Mesothelial cell of epicardium (in vitro differentiated cells): ENCODE measurements at regions not wholly inside any gene's neighbourhood (a gene's known extent, or its start where the extent isn't known, plus 50 kb on each side); places are given as distances from the start of the nearest gene placed in this dataset.

ENCODE experiments used
- DNase-seq, 2 experiments: peaks; one replicate each; pipeline ENCODE4 v3.0.0; 2021; ENCODE audit warnings: low spot score in 2 of 2; ENCODE audit not compliant: unreplicated experiment in 2 of 2
- H3K27ac Mint-ChIP-seq: 2 replicates; pipeline ENCODE4 v1.8.0; 2021; ENCODE audit warnings: mixed read lengths
- H3K27me3 Mint-ChIP-seq: 2 replicates; pipeline ENCODE4 v1.8.0; 2021; ENCODE audit warnings: low read depth, mixed read lengths
- H3K36me3 Mint-ChIP-seq: 2 replicates; pipeline ENCODE4 v1.8.0; 2021; ENCODE audit warnings: mixed read lengths
- H3K4me1 Mint-ChIP-seq: 2 replicates; pipeline ENCODE4 v1.8.0; 2021; ENCODE audit warnings: mixed read lengths
- H3K4me3 Mint-ChIP-seq: 2 replicates; pipeline ENCODE4 v1.8.0; 2021; ENCODE audit warnings: mild to moderate bottlenecking, moderate library complexity, mixed read lengths
- H3K9me3 Mint-ChIP-seq: 2 replicates; pipeline ENCODE4 v1.8.0; 2021; ENCODE audit warnings: mixed read lengths
- TF ChIP-seq, protein P1 (sequence below): fragments of 200-600 bp; sonication (generic); IDR thresholded peaks from one replicate; pipeline ENCODE4 v1.5.0; 2021; ENCODE audit warnings: antibody characterized with exemption; ENCODE audit not compliant: unreplicated experiment

DNA sequence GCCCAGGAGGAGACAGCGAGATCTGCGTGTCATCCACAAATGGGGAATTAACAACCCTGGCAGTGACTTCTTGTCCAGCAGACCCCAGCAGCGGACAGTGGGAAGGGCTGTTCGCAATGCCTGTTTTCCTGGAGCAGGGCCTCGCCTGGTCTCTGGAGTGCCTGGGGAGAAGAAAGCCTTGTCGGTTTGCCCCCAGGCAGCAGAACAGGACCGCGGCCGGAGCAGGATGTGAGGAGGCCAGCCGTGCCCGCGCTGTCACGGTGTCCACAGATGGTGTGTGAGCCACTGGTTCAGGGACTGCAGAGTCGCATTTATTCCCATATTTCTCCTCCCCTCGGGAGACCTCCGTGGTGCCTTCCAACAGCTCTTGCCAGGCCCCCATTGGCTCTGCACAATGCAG lies 68.5 kb upstream of the GSE1 start:
- DNase-seq = no peak
- TF ChIP-seq, protein P1, sequence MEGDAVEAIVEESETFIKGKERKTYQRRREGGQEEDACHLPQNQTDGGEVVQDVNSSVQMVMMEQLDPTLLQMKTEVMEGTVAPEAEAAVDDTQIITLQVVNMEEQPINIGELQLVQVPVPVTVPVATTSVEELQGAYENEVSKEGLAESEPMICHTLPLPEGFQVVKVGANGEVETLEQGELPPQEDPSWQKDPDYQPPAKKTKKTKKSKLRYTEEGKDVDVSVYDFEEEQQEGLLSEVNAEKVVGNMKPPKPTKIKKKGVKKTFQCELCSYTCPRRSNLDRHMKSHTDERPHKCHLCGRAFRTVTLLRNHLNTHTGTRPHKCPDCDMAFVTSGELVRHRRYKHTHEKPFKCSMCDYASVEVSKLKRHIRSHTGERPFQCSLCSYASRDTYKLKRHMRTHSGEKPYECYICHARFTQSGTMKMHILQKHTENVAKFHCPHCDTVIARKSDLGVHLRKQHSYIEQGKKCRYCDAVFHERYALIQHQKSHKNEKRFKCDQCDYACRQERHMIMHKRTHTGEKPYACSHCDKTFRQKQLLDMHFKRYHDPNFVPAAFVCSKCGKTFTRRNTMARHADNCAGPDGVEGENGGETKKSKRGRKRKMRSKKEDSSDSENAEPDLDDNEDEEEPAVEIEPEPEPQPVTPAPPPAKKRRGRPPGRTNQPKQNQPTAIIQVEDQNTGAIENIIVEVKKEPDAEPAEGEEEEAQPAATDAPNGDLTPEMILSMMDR = no peak
- peaks cover 17% of the 10 kb centered on the region for H3K36me3 Mint-ChIP-seq
- H3K27ac Mint-ChIP-seq = no peak overlapping the region
- H3K9me3 Mint-ChIP-seq = peaks cover 4% of the 10 kb centered on the region
- H3K4me1 Mint-ChIP-seq = peaks cover 22% of the 10 kb centered on the region
- H3K4me3 Mint-ChIP-seq = no peak overlapping the region
- no peaks in the 10 kb centered on the region for H3K27me3 Mint-ChIP-seq

DNA sequence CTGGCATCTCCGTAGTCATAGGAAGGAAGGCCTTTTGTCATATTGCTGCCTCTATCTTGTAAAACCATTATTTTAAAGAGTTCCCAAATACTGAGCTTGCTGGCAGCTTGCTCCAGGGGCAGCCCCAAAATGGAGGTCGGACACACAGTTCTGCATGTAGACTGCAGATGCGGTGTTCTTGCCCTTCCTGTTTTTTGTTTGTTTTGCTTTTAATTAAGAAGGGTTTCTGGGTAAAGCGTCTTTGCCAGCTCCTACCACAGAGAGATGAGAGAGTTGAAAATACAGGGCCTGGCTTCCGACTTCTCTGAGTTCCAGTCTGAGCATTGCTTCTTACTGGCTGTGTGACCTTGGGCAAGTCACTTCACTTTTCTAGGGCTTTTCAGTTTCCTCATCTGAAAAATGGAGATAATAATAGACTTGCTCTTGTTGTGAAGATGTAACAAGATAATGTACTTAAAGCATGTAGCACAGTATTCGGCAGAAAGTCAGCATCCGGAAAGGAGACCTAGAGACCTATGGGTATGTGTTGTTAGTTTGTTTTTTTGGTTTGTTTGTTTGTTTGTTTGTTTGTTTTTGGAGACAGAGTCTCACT lies 67.8 kb upstream of the GSE1 start:
- TF ChIP-seq, protein P1 = no peak
- Mint-ChIP-seq H3K36me3 (peaks cover 12% of the 10 kb centered on the region), H3K4me1 (peaks cover 22% of the 10 kb centered on the region), H3K27me3 (no peaks in the 10 kb centered on the region), H3K9me3 (no peaks in the 10 kb centered on the region), H3K27ac (no peak overlapping the region), H3K4me3 (no peak overlapping the region)
- DNase-seq = no peak

DNA sequence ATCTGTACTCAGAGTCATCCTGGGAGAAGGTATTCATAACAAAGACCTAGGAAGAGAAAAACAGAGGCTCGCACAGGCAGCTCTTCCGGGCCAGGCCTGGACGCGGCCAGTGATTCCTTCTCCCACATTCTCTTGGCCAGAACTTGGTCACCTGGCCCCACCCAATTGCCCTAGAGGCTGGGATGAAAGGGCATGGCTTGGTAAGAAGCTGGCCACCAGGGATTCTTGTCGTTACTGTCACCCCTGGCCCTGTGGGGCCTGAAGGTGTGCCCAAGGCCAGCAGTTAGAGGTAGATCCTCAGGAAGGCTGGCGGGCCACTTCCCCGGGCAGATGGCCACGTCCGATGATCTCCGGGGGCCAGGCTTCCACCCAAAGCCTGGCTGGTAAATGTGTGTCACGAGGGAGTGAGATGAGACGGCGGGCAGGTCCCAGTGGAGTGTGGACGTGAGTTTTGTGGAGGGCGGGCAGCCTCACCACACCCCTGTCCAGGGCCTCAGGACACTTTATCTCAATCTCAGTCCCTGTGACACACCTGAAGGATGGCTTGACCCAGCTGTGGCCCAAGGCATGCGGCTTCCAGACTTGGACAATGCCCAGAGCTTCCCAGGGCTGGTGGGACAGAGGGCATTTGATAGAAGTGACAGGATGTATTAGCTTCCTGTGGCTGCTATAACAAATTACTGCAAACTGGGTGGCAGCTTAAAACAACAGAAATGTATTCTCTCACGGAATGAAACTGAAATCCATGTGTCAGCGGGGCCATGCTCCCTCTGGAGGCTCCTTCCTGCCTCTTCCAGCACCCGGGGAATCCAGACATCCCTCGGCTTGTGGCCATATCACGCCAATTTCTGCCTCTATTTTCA lies 66.3 kb upstream of the GSE1 start:
- Mint-ChIP-seq H3K9me3 (no peaks in the 10 kb centered on the region), H3K4me3 (no peak overlapping the region), H3K27me3 (no peaks in the 10 kb centered on the region), H3K4me1 (peaks cover 20% of the 10 kb centered on the region), H3K36me3 (peaks cover 12% of the 10 kb centered on the region), H3K27ac (peak overlapping the region; percentile 67)
- TF ChIP-seq, protein P1 = no peak
- DNase-seq = no peak

DNA sequence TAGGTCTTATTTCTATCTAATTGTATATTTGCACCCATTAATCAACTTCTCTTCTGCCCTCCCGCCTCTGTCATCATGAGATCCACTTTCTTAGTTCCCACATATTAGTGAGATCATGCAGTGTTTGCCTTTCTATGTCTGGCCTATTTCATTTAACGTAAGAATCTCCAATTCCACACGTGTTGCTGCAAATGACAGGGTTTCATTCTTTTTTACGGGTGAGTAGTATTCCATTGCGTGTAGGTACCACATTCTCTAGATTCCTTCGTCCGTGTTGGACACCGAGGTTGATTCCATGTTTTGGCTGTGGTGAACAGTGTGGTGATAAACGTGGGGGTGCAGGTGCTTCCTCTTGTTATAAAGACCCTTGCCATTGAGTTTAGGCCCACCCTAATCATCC lies 64.7 kb upstream of the GSE1 start:
- TF ChIP-seq, protein P1 = no peak
- no peaks in the 10 kb centered on the region for H3K9me3 Mint-ChIP-seq
- peaks cover 16% of the 10 kb centered on the region for H3K4me1 Mint-ChIP-seq
- no peaks in the 10 kb centered on the region for H3K27me3 Mint-ChIP-seq
- DNase-seq = no peak
- no peak overlapping the region for H3K27ac Mint-ChIP-seq
- H3K36me3 Mint-ChIP-seq = peaks cover 12% of the 10 kb centered on the region
- no peak overlapping the region for H3K4me3 Mint-ChIP-seq

DNA sequence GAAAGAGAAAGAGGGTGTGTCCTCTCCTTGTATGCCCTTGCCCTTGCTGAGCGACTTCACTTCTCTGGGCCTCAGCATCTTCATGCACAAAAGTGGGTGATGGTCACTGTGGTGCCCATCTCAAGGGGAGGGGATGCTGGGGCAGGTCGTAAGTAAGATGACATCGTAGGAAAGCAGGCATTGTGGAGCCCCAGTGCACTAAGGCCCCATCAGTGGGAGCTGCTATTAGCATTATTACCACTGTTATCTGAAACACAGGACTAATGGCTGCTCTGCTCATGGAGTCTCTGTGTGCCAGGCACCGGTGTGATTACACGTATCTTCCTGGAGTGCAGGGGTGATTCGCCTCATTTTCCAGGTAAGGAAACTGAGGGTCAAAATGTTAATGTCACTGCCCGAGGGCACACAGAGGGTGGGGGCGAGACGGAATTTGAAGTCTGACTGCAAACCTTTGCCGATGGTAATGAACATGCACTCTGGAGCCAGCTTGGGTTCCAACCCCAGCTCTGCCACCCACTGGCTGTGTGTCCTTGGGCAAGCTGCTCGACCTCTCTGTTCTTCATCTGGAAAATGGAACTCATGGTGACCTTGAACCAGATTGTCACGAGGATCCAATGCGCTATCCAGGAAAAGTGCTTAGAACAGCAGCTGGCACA lies 63.2 kb upstream of the GSE1 start:
- peaks cover 23% of the 10 kb centered on the region for H3K4me1 Mint-ChIP-seq
- no peak overlapping the region for H3K4me3 Mint-ChIP-seq
- H3K27ac Mint-ChIP-seq = no peak overlapping the region
- no peaks in the 10 kb centered on the region for H3K9me3 Mint-ChIP-seq
- TF ChIP-seq, protein P1 = no peak
- H3K27me3 Mint-ChIP-seq = no peaks in the 10 kb centered on the region
- no peak for DNase-seq
- peaks cover 12% of the 10 kb centered on the region for H3K36me3 Mint-ChIP-seq
